ENCODE measurements at regions not wholly inside any gene's neighbourhood (a gene's known extent, or its start where the extent isn't known, plus 50 kb on each side); places are given as distances from the start of the nearest gene placed in this dataset.

GRCh38 chr2:49260979-49261538, 106.7 kb upstream of the FSHR start:
- H3K36me3 ChIP-seq = no peaks in the 10 kb centered on the region
- no peak for DNase-seq
- H3K27me3 ChIP-seq = no peaks in the 10 kb centered on the region
- TF ChIP-seq EP300 (IDR thresholded peaks at IDR 0.05) = no peak
- TF ChIP-seq CTCF (IDR thresholded peaks at IDR 0.05) = no peak
- TF ChIP-seq POLR2A (IDR thresholded peaks at IDR 0.05) = no peak
- H3K27ac ChIP-seq = no peak overlapping the region
- no peaks in the 10 kb centered on the region for H3K9me3 ChIP-seq
- H3K4me1 ChIP-seq (ENCODE audit: insufficient read depth) = no peaks in the 10 kb centered on the region
- intact Hi-C loops (cut with DNase I) = no loop called here
- 37 to 58% (median 42%) methylated on average over 6 of the region's 6 CpGs for WGBS, 3 donors
- no peak overlapping the region for H3K4me3 ChIP-seq

- H3K9me3 ChIP-seq = no peaks in the 10 kb centered on the region
- TF ChIP-seq CTCF (IDR thresholded peaks at IDR 0.05) (no peak), EP300 (IDR thresholded peaks at IDR 0.05) (no peak), POLR2A (IDR thresholded peaks at IDR 0.05) (no peak)
- H3K27me3 ChIP-seq = no peaks in the 10 kb centered on the region
- H3K36me3 ChIP-seq = no peaks in the 10 kb centered on the region
- no peak overlapping the region for H3K4me3 ChIP-seq
- no peaks in the 10 kb centered on the region for H3K4me1 ChIP-seq (ENCODE audit: insufficient read depth)
- 47 to 53% (median 50%) methylated on average over 1 of the region's 1 CpG for WGBS, 3 donors
- DNase-seq = no peak
- intact Hi-C loops (cut with DNase I) = no loop called here
- H3K27ac ChIP-seq = no peak overlapping the region
These were observed 105.6 kb upstream of the FSHR start for GRCh38 chr2:49259926-49260325.

- 23 to 41% (median 32%) methylated on average over 3 of the region's 3 CpGs for WGBS, 3 donors
- H3K36me3 ChIP-seq = no peaks in the 10 kb centered on the region
These were observed 101.2 kb upstream of the FSHR start for GRCh38 chr2:49255409-49255971.

GRCh38 chr2:49254401-49254800, 100.1 kb upstream of the FSHR start:
- TF ChIP-seq EP300 (IDR thresholded peaks at IDR 0.05) = no peak
- no peak for TF ChIP-seq CTCF (IDR thresholded peaks at IDR 0.05)
- no peak for TF ChIP-seq POLR2A (IDR thresholded peaks at IDR 0.05)
- DNase-seq = no peak

More at GRCh38 chr2:49255409-49255971, 101.2 kb upstream of the FSHR start:
- Histone ChIP-seq H3K27ac (no peak overlapping the region), H3K4me3 (no peak overlapping the region), H3K9me3 (no peaks in the 10 kb centered on the region), H3K4me1 (ENCODE audit: insufficient read depth) (no peaks in the 10 kb centered on the region), H3K27me3 (no peaks in the 10 kb centered on the region)
- intact Hi-C loops (cut with DNase I) = no loop called here
- DNase-seq = no peak
- TF ChIP-seq POLR2A (IDR thresholded peaks at IDR 0.05) (no peak), CTCF (IDR thresholded peaks at IDR 0.05) (no peak), EP300 (IDR thresholded peaks at IDR 0.05) (no peak)

More at GRCh38 chr2:49254401-49254800, 100.1 kb upstream of the FSHR start:
- Histone ChIP-seq H3K4me1 (ENCODE audit: insufficient read depth) (no peaks in the 10 kb centered on the region), H3K36me3 (no peaks in the 10 kb centered on the region), H3K27ac (no peak overlapping the region), H3K27me3 (no peaks in the 10 kb centered on the region), H3K9me3 (no peaks in the 10 kb centered on the region), H3K4me3 (no peak overlapping the region)
- intact Hi-C loops (cut with DNase I) = no loop called here
- 81 to 86% (median 84%) methylated on average over 6 of the region's 6 CpGs for WGBS, 3 donors

All from ovary (tissue), 7 donors.